ENCODE measurements at regions not wholly inside any gene's neighbourhood (a gene's known extent, or its start where the extent isn't known, plus 50 kb on each side); places are given as distances from the start of the nearest gene placed in this dataset.

- H3K36me3 Mint-ChIP-seq, result no peaks in the 10 kb centered on the region
- CTCF ChIA-PET, result interaction anchor here (0.9 kb wide), 1 partner anchor 16 kb away, joined by 3 read pairs; no protein-coding TSS in a partner anchor
Measured at GRCh38 chr17:69949973-69950695, 124.9 kb upstream of the KCNJ16 start.

GRCh38 chr17:69950701-69951418, 124.2 kb upstream of the KCNJ16 start:
- Mint-ChIP-seq H3K27ac (no peak overlapping the region), H3K4me1 (no peaks in the 10 kb centered on the region), H3K27me3 (no peaks in the 10 kb centered on the region), H3K9me3 (no peaks in the 10 kb centered on the region), H3K4me3 (no peak overlapping the region), H3K36me3 (no peaks in the 10 kb centered on the region)
- CTCF ChIA-PET, result interaction anchor here (0.9 kb wide), 1 partner anchor 16 kb away, joined by 3 read pairs; no protein-coding TSS in a partner anchor
- DNase-seq, result no peak

More at GRCh38 chr17:69949973-69950695, 124.9 kb upstream of the KCNJ16 start:
- Mint-ChIP-seq H3K27me3 (no peaks in the 10 kb centered on the region), H3K27ac (no peak overlapping the region), H3K4me3 (no peak overlapping the region), H3K4me1 (no peaks in the 10 kb centered on the region), H3K9me3 (no peaks in the 10 kb centered on the region)
- DNase-seq, result no peak

- Mint-ChIP-seq H3K27ac (no peak overlapping the region), H3K36me3 (no peaks in the 10 kb centered on the region), H3K4me1 (no peaks in the 10 kb centered on the region), H3K27me3 (no peaks in the 10 kb centered on the region), H3K4me3 (no peak overlapping the region), H3K9me3 (no peaks in the 10 kb centered on the region)
- no peak for DNase-seq
- CTCF ChIA-PET, result no interaction called here
Measured at GRCh38 chr17:69954241-69954925, 120.6 kb upstream of the KCNJ16 start.

- no peak for DNase-seq
- Mint-ChIP-seq H3K4me3 (no peak overlapping the region), H3K9me3 (peaks cover 2% of the 10 kb centered on the region), H3K4me1 (no peaks in the 10 kb centered on the region), H3K36me3 (no peaks in the 10 kb centered on the region), H3K27me3 (no peaks in the 10 kb centered on the region), H3K27ac (no peak overlapping the region)
- CTCF ChIA-PET, result no interaction called here
Measured at GRCh38 chr17:69958063-69958462, 117.0 kb upstream of the KCNJ16 start.

- Mint-ChIP-seq H3K27ac (no peak overlapping the region), H3K27me3 (no peaks in the 10 kb centered on the region), H3K36me3 (no peaks in the 10 kb centered on the region), H3K9me3 (peaks cover 2% of the 10 kb centered on the region), H3K4me1 (no peaks in the 10 kb centered on the region), H3K4me3 (no peak overlapping the region)
- no peak for DNase-seq
- CTCF ChIA-PET, result no interaction called here
Measured at GRCh38 chr17:69959283-69959682, 115.7 kb upstream of the KCNJ16 start.

- no peak for DNase-seq
- CTCF ChIA-PET, result no interaction called here
- H3K36me3 Mint-ChIP-seq, result no peaks in the 10 kb centered on the region
- no peak overlapping the region for H3K4me3 Mint-ChIP-seq
- H3K27me3 Mint-ChIP-seq, result no peaks in the 10 kb centered on the region
- no peaks in the 10 kb centered on the region for H3K4me1 Mint-ChIP-seq
- peaks cover 2% of the 10 kb centered on the region for H3K9me3 Mint-ChIP-seq
- H3K27ac Mint-ChIP-seq, result no peak overlapping the region
Measured at GRCh38 chr17:69960755-69961154, 114.3 kb upstream of the KCNJ16 start.

- Mint-ChIP-seq H3K4me3 (no peak overlapping the region), H3K4me1 (no peaks in the 10 kb centered on the region), H3K27me3 (no peaks in the 10 kb centered on the region), H3K9me3 (peaks cover 2% of the 10 kb centered on the region), H3K36me3 (no peaks in the 10 kb centered on the region), H3K27ac (no peak overlapping the region)
- CTCF ChIA-PET, result no interaction called here
- no peak for DNase-seq
Measured at GRCh38 chr17:69961501-69962145, 113.4 kb upstream of the KCNJ16 start.

GRCh38 chr17:69962436-69962995, 112.5 kb upstream of the KCNJ16 start:
- Mint-ChIP-seq H3K9me3 (peaks cover 2% of the 10 kb centered on the region), H3K27me3 (no peaks in the 10 kb centered on the region), H3K36me3 (no peaks in the 10 kb centered on the region), H3K4me1 (no peaks in the 10 kb centered on the region), H3K27ac (no peak overlapping the region), H3K4me3 (no peak overlapping the region)
- no peak for DNase-seq
- CTCF ChIA-PET, result no interaction called here

- H3K4me1 Mint-ChIP-seq, result no peaks in the 10 kb centered on the region
- H3K9me3 Mint-ChIP-seq, result peaks cover 3% of the 10 kb centered on the region
- no peak for DNase-seq
- H3K27me3 Mint-ChIP-seq, result no peaks in the 10 kb centered on the region
- no peak overlapping the region for H3K27ac Mint-ChIP-seq
- CTCF ChIA-PET, result no interaction called here
- no peaks in the 10 kb centered on the region for H3K36me3 Mint-ChIP-seq
- H3K4me3 Mint-ChIP-seq, result no peak overlapping the region
Measured at GRCh38 chr17:69967910-69968411, 107.1 kb upstream of the KCNJ16 start.

- Mint-ChIP-seq H3K27ac (no peak overlapping the region), H3K4me3 (no peak overlapping the region), H3K27me3 (no peaks in the 10 kb centered on the region)
Measured at GRCh38 chr17:69969897-69970296, 105.1 kb upstream of the KCNJ16 start.

GRCh38 chr17:69972251-69972650, 102.8 kb upstream of the KCNJ16 start:
- CTCF ChIA-PET, result no interaction called here
- H3K4me3 Mint-ChIP-seq, result no peak overlapping the region
- DNase-seq, result no peak

More at GRCh38 chr17:69969897-69970296, 105.1 kb upstream of the KCNJ16 start:
- no peaks in the 10 kb centered on the region for H3K4me1 Mint-ChIP-seq
- CTCF ChIA-PET, result no interaction called here
- peaks cover 2% of the 10 kb centered on the region for H3K9me3 Mint-ChIP-seq
- H3K36me3 Mint-ChIP-seq, result no peaks in the 10 kb centered on the region
- DNase-seq, result no peak

GRCh38 chr17:69975808-69976207, 99.2 kb upstream of the KCNJ16 start:
- H3K4me3 Mint-ChIP-seq, result no peak overlapping the region
- no peak for DNase-seq
- H3K27me3 Mint-ChIP-seq, result no peaks in the 10 kb centered on the region
- H3K4me1 Mint-ChIP-seq, result no peaks in the 10 kb centered on the region
- no peaks in the 10 kb centered on the region for H3K36me3 Mint-ChIP-seq
- no peak overlapping the region for H3K27ac Mint-ChIP-seq
- H3K9me3 Mint-ChIP-seq, result peaks cover 2% of the 10 kb centered on the region
- CTCF ChIA-PET, result no interaction called here

More at GRCh38 chr17:69972251-69972650, 102.8 kb upstream of the KCNJ16 start:
- Mint-ChIP-seq H3K4me1 (no peaks in the 10 kb centered on the region), H3K27me3 (no peaks in the 10 kb centered on the region), H3K36me3 (no peaks in the 10 kb centered on the region), H3K27ac (no peak overlapping the region), H3K9me3 (peaks cover 2% of the 10 kb centered on the region)

- Mint-ChIP-seq H3K27ac (no peak overlapping the region), H3K4me1 (no peaks in the 10 kb centered on the region), H3K36me3 (no peaks in the 10 kb centered on the region), H3K9me3 (no peaks in the 10 kb centered on the region), H3K27me3 (no peaks in the 10 kb centered on the region), H3K4me3 (no peak overlapping the region)
- CTCF ChIA-PET, result no interaction called here
- DNase-seq, result no peak
Measured at GRCh38 chr17:69978056-69978646, 96.9 kb upstream of the KCNJ16 start.

- H3K4me3 Mint-ChIP-seq, result no peak overlapping the region
- H3K27ac Mint-ChIP-seq, result no peak overlapping the region
- H3K4me1 Mint-ChIP-seq, result no peaks in the 10 kb centered on the region
- CTCF ChIA-PET, result no interaction called here
- H3K9me3 Mint-ChIP-seq, result no peaks in the 10 kb centered on the region
- H3K36me3 Mint-ChIP-seq, result no peaks in the 10 kb centered on the region
- H3K27me3 Mint-ChIP-seq, result no peaks in the 10 kb centered on the region
- DNase-seq, result no peak
Measured at GRCh38 chr17:69981441-69981840, 93.6 kb upstream of the KCNJ16 start.

Measured in activated naive CD4-positive, alpha-beta T cell treated with anti-CD3 and anti-CD28 coated beads, Interleukin-2, amount 10 ng/mL, durations not matched to agents 7 days and 5 days (primary cell).